K562 (cell line): ENCODE measurements at regions not wholly inside any gene's neighbourhood (a gene's known extent, or its start where the extent isn't known, plus 50 kb on each side); places are given as distances from the start of the nearest gene placed in this dataset.

Source experiments
- ATAC-seq: fragments of 200-7000 bp; cut with Tn5 transposase; 3 replicates; pipeline ENCODE4 v1.9.1; 2020; ENCODE audit warnings: moderate library complexity
- BruUV-seq: library from RNA; stranded (reverse); fragments of 400-500 nt; replicated peaks from 2 replicates; lab custom pipeline; 2021; lab: Mats Ljungman, UMichigan
- CTCF ChIA-PET: fragments of 300-600 bp; formaldehyde crosslinking; extraction: SDS; loops from one replicate; lab custom pipeline; 2021; ENCODE audit warnings: low intra/inter-chr PET ratio; lab: Yijun Ruan, JAX
- POLR2A ChIA-PET: fragments of 300-600, 350-650 bp; sonication (Branson Sonifier 250); formaldehyde crosslinking; extraction: SDS; loops from one replicate; lab custom pipeline; 2021; ENCODE audit warnings: antibody characterized with exemption, inconsistent platforms; lab: Yijun Ruan, JAX
- DNase-seq, 4 experiments: peaks; one replicate each; pipeline versions ENCODE4 v3.0.0 to v3.0.0-alpha.2; 2011 to 2018; ENCODE audit warnings: low spot score in 3 of 4, mixed read lengths in 3 of 4; ENCODE audit errors: extremely low read depth in 1 of 4
- FAIRE-seq: peaks from 2 replicates; lab custom pipeline; 2011; peaks lifted over from hg19 to GRCh38; lab: Jason Lieb, UNC
- H2AFZ ChIP-seq: 2 replicates; pipeline ENCODE4 v1.6.0; 2011; ENCODE audit warnings: low read depth, low read length, control low read depth, inconsistent platforms
- H3K27ac ChIP-seq: fragments of 200-600 bp; 3 replicates; pipeline ENCODE4 v1.8.0; 2011; ENCODE audit warnings: low read depth, mild to moderate bottlenecking, control low read depth, inconsistent platforms, low read length, moderate library complexity, mixed read lengths; ENCODE audit errors: extremely low read depth
- H3K27me3 ChIP-seq, 2 experiments: fragments of 300-600 bp in 1 of 2; 2 replicates in 1 of 2; 3 replicates in 1 of 2; pipeline versions ENCODE4 v1.6.0 to v1.8.0; 2011; ENCODE audit warnings: inconsistent platforms in 2 of 2, low read length in 2 of 2, mild to moderate bottlenecking in 1 of 2, mixed read lengths in 1 of 2, moderate library complexity in 1 of 2; ENCODE audit not compliant: control insufficient read depth in 2 of 2, insufficient read depth in 2 of 2
- H3K36me3 ChIP-seq: fragments of 300-600 bp; 3 replicates; pipeline ENCODE4 v1.8.0; 2011; ENCODE audit warnings: mild to moderate bottlenecking, low read length, inconsistent platforms; ENCODE audit not compliant: control insufficient read depth, insufficient read depth
- H3K4me1 ChIP-seq, 2 experiments: fragments of 200-600 bp in 1 of 2; replicated peaks in 1 of 2; 2 replicates in 1 of 2; 3 replicates in 1 of 2; pipeline versions ENCODE4 v1.5.1 to v1.8.0; 2011; ENCODE audit warnings: inconsistent platforms in 2 of 2, low read length in 2 of 2, mild to moderate bottlenecking in 1 of 2, mixed read lengths in 1 of 2, moderate library complexity in 1 of 2; ENCODE audit not compliant: control insufficient read depth in 2 of 2, insufficient read depth in 2 of 2
- H3K4me2 ChIP-seq: 2 replicates; pipeline ENCODE4 v1.6.1; 2011; ENCODE audit warnings: low read length, control low read depth, inconsistent platforms, mixed read lengths; ENCODE audit not compliant: insufficient read depth
- H3K4me3 ChIP-seq: fragments of 200-600 bp; sonication (generic), shearing (Covaris generic); 2 replicates; pipeline ENCODE4 v1.5.1; 2016; ENCODE audit warnings: control low read depth, inconsistent platforms
- H3K79me2 ChIP-seq: fragments of 200-600 bp; 3 replicates; pipeline ENCODE4 v1.8.0; 2011; ENCODE audit warnings: low read length, inconsistent platforms; ENCODE audit not compliant: control insufficient read depth, insufficient read depth
- H3K9ac ChIP-seq, 2 experiments: 2 replicates each; pipeline versions ENCODE4 v1.6.0 to v1.6.1; 2011; ENCODE audit warnings: low read depth in 2 of 2, low read length in 2 of 2, control low read depth in 1 of 2, inconsistent platforms in 1 of 2, mild to moderate bottlenecking in 1 of 2, mixed read lengths in 1 of 2; ENCODE audit not compliant: insufficient read depth in 1 of 2
- H3K9me1 ChIP-seq: one replicate; pipeline ENCODE4 v1.6.0; 2011; ENCODE audit warnings: inconsistent platforms, mild to moderate bottlenecking, low read length, moderate library complexity; ENCODE audit not compliant: control insufficient read depth, insufficient read depth
- H3K9me3 ChIP-seq: replicated peaks from 2 replicates; pipeline ENCODE4 v1.5.1; 2011; ENCODE audit warnings: low read depth, low read length, inconsistent platforms; ENCODE audit not compliant: control insufficient read depth, insufficient read depth
- H4K20me1 ChIP-seq: replicated peaks from 2 replicates; pipeline ENCODE4 v1.6.1; 2011; ENCODE audit warnings: low read length, inconsistent platforms, mixed read lengths; ENCODE audit not compliant: control insufficient read depth, insufficient read depth
- BMI1 ChIP-seq: fragments of 150-350 bp; IDR thresholded peaks from 2 replicates; pipeline ENCODE4 v1.6.1; 2014; ENCODE audit warnings: low read length
- BRD9 ChIP-seq: fragments of 450-650 bp; IDR thresholded peaks from 2 replicates; pipeline ENCODE4 v1.6.1; 2018; ENCODE audit warnings: low read depth; ENCODE audit not compliant: partially characterized antibody
- BRF1 ChIP-seq: IDR thresholded peaks from 3 replicates; pipeline ENCODE4 v1.6.1; 2011; ENCODE audit warnings: borderline replicate concordance, mild to moderate bottlenecking; ENCODE audit not compliant: insufficient read length; ENCODE audit errors: extremely low read depth
- CBX5 ChIP-seq: IDR thresholded peaks from 2 replicates; pipeline ENCODE4 v1.6.1; 2014; ENCODE audit warnings: low read depth, borderline replicate concordance
- HOXB6 ChIP-seq: fragments of 250-450 bp; sonication (Bioruptor Pico); IDR thresholded peaks from 2 replicates; pipeline ENCODE4 v1.5.1; 2022; ENCODE audit warnings: mild to moderate bottlenecking, borderline replicate concordance
- KLF10 ChIP-seq: fragments of 250-450 bp; sonication (Bioruptor Pico); IDR thresholded peaks from 2 replicates; pipeline ENCODE4 v1.6.1; 2021; ENCODE audit warnings: matching md5 sums
- KLF6 ChIP-seq: fragments of 250-450 bp; sonication (Bioruptor Pico); IDR thresholded peaks from 2 replicates; pipeline ENCODE4 v1.4.0; 2020; ENCODE audit warnings: mild to moderate bottlenecking, moderate library complexity, borderline replicate concordance
- NCOA6 ChIP-seq: fragments of 450-650 bp; IDR thresholded peaks from 2 replicates; pipeline ENCODE4 v1.6.1; 2017; ENCODE audit warnings: mild to moderate bottlenecking
- SOX6 ChIP-seq: fragments of 450-650 bp; IDR thresholded peaks from 2 replicates; pipeline ENCODE4 v1.6.1; 2014; ENCODE audit warnings: mild to moderate bottlenecking
- ZC3H4 ChIP-seq: sonication (generic); formaldehyde crosslinking; IDR thresholded peaks from 2 replicates; pipeline ENCODE4 v1.9.0; 2021; ENCODE audit warnings: missing genetic modification reagents, borderline replicate concordance
- WGBS: fragments of 100-300 bp; shearing (Covaris generic); methylation state at CpG from one replicate; pipeline ENCODE4 v1.1.6; 2016; ENCODE audit warnings: low coverage, mixed read lengths; ENCODE audit not compliant: insufficient coverage; ENCODE audit errors: missing lambda C conversion rate; 5-methylcytosine and 5-hydroxymethylcytosine counted together
- in situ Hi-C: fragments of 300-500 bp; cut with MboI; formaldehyde crosslinking; loops from 4 replicates; pipeline ENCODE4 v1.15.0; 2018; ENCODE audit warnings: inconsistent platforms, mixed read lengths
- intact Hi-C: fragments of 100-400 bp; cut with micrococcal nuclease; formaldehyde crosslinking; loops from 2 replicates; pipeline ENCODE4 v1.14.2; 2022
- TF ChIP-seq, protein P1 (sequence below): fragments of 450-650 bp; IDR thresholded peaks from 2 replicates; pipeline ENCODE4 v1.7.0; 2016; ENCODE audit warnings: borderline replicate concordance
- TF ChIP-seq, protein P2 (sequence below): IDR thresholded peaks from 2 replicates; pipeline ENCODE4 v1.6.1; 2012; ENCODE audit warnings: low read depth, low read length, improper control_type of control experiment, borderline replicate concordance
- TF ChIP-seq, protein P3 (sequence below): fragments of 450-650 bp; formaldehyde crosslinking; IDR thresholded peaks from 2 replicates; pipeline ENCODE4 v1.4.0; 2020; ENCODE audit warnings: mild to moderate bottlenecking, moderate library complexity
- TF ChIP-seq, protein P4 (sequence below), 2 experiments: fragments of 450-650 bp; IDR thresholded peaks; 2 replicates each; pipeline ENCODE4 v1.6.1; 2016
- TF ChIP-seq, protein P5 (sequence below): fragments of 250-450 bp; sonication (Bioruptor Pico); IDR thresholded peaks from 2 replicates; pipeline ENCODE4 v1.8.0; 2022; ENCODE audit warnings: moderate library complexity, mild to moderate bottlenecking, inconsistent platforms

DNA sequence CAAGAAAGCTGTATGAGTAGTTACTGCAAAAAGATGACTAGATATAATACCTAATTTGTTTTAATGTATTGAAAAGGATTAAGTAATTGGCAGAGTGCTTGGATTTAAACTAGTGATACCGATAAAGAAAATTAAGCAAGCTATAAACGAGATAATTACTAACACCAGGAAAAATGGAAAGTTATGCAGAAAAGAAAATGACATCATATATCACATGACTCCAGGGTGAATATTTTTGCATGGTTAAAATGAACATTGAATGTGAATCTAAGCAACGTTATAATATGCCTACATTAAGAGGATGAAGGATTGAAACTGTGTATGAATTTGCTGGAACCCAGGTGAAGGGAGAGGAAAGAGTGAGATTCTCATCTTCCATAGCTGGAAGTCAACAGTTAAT is 644.4 kb downstream of the ADGRL2 start (continued):
- no peak for TF ChIP-seq NCOA6
- no peak for TF ChIP-seq KLF10 (CRISPR knock-in tag)
- TF ChIP-seq SOX6, result no peak
- TF ChIP-seq, all 486 proteins: peak for 0

DNA sequence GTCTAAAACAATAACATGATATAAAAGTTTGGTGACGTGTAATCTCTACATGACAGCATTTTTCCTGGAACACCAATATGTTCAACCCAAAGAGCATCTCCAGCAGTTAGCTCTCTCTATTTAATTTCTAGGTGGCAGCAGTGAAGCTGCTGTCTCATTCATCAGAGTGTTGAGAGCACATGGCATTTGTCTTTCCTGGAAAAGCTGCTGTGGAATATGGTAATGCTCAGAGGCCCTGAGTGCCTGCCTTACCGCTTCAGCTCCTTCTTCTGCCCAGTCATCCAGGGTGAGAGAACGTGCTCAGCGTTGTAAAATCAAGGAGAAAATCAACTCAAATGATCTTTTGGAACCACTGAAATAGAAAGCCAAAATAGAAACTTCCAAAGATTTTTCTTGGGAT is 640.7 kb downstream of the ADGRL2 start:
- no peak overlapping the region for H3K4me2 ChIP-seq
- H3K36me3 ChIP-seq, result no peaks in the 10 kb centered on the region
- no peak for FAIRE-seq
- 6% methylated on average over 4 of the region's 4 CpGs for WGBS
- H3K27me3 ChIP-seq, result no peaks in the 10 kb centered on the region
- no TSS peak for BruUV-seq
- no peak overlapping the region for H3K27ac ChIP-seq
- H3K9me1 ChIP-seq, result no peaks in the 10 kb centered on the region
- H3K4me1 ChIP-seq, result no peaks in the 10 kb centered on the region
- H2AFZ ChIP-seq, result no peak overlapping the region
- intact Hi-C loops, result no loop called here
- no peak for DNase-seq
- H4K20me1 ChIP-seq, result no peaks in the 10 kb centered on the region
- in situ Hi-C loops, result no loop called here
- POLR2A ChIA-PET, result no interaction called here
- no peak overlapping the region for H3K4me3 ChIP-seq
- CTCF ChIA-PET, result no interaction called here
- no peaks in the 10 kb centered on the region for H3K79me2 ChIP-seq
- ATAC-seq, result no peak
- no peak overlapping the region for H3K9ac ChIP-seq
- H3K9me3 ChIP-seq, result no peaks in the 10 kb centered on the region
- TF ChIP-seq, protein P1, sequence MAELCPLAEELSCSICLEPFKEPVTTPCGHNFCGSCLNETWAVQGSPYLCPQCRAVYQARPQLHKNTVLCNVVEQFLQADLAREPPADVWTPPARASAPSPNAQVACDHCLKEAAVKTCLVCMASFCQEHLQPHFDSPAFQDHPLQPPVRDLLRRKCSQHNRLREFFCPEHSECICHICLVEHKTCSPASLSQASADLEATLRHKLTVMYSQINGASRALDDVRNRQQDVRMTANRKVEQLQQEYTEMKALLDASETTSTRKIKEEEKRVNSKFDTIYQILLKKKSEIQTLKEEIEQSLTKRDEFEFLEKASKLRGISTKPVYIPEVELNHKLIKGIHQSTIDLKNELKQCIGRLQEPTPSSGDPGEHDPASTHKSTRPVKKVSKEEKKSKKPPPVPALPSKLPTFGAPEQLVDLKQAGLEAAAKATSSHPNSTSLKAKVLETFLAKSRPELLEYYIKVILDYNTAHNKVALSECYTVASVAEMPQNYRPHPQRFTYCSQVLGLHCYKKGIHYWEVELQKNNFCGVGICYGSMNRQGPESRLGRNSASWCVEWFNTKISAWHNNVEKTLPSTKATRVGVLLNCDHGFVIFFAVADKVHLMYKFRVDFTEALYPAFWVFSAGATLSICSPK, result no peak
- TF ChIP-seq HOXB6 (CRISPR knock-in tag) (no peak), BMI1 (no peak), KLF6 (CRISPR knock-in tag) (no peak), ZC3H4 (CRISPR knock-in tag) (no peak), BRF1 (no peak), BRD9 (no peak), CBX5 (no peak)
- TF ChIP-seq, protein P2, sequence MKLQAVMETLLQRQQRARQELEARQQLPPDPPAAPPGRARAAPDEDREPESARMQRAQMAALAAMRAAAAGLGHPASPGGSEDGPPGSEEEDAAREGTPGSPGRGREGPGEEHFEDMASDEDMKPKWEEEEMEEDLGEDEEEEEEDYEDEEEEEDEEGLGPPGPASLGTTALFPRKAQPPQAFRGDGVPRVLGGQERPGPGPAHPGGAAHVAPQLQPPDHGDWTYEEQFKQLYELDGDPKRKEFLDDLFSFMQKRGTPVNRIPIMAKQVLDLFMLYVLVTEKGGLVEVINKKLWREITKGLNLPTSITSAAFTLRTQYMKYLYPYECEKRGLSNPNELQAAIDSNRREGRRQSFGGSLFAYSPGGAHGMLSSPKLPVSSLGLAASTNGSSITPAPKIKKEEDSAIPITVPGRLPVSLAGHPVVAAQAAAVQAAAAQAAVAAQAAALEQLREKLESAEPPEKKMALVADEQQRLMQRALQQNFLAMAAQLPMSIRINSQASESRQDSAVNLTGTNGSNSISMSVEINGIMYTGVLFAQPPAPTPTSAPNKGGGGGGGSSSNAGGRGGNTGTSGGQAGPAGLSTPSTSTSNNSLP, result no peak
- TF ChIP-seq, protein P3, sequence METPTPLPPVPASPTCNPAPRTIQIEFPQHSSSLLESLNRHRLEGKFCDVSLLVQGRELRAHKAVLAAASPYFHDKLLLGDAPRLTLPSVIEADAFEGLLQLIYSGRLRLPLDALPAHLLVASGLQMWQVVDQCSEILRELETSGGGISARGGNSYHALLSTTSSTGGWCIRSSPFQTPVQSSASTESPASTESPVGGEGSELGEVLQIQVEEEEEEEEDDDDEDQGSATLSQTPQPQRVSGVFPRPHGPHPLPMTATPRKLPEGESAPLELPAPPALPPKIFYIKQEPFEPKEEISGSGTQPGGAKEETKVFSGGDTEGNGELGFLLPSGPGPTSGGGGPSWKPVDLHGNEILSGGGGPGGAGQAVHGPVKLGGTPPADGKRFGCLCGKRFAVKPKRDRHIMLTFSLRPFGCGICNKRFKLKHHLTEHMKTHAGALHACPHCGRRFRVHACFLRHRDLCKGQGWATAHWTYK, result no peak
- TF ChIP-seq, protein P4, sequence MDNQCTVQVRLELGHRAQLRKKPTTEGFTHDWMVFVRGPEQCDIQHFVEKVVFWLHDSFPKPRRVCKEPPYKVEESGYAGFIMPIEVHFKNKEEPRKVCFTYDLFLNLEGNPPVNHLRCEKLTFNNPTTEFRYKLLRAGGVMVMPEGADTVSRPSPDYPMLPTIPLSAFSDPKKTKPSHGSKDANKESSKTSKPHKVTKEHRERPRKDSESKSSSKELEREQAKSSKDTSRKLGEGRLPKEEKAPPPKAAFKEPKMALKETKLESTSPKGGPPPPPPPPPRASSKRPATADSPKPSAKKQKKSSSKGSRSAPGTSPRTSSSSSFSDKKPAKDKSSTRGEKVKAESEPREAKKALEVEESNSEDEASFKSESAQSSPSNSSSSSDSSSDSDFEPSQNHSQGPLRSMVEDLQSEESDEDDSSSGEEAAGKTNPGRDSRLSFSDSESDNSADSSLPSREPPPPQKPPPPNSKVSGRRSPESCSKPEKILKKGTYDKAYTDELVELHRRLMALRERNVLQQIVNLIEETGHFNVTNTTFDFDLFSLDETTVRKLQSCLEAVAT (IDR thresholded peaks at IDR 0.05), result no peak
- TF ChIP-seq, protein P5, sequence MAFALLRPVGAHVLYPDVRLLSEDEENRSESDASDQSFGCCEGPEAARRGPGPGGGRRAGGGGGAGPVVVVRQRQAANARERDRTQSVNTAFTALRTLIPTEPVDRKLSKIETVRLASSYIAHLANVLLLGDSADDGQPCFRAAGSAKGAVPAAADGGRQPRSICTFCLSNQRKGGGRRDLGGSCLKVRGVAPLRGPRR (CRISPR knock-in tag), result no peak
